Mesendoderm (in vitro differentiated cells): ENCODE measurements at regions not wholly inside any gene's neighbourhood (a gene's known extent, or its start where the extent isn't known, plus 50 kb on each side); places are given as distances from the start of the nearest gene placed in this dataset.
A peak's percentile ranks its signal among the peaks of the same experiment; 100 is the strongest.
"Not testable (repeated sequence)": the region's sequence is repeated elsewhere in the genome, so short reads cannot be mapped to it uniquely, and the experiment has no call there.

ENCODE experiments used
- DNase-seq: peaks from one replicate; pipeline ENCODE4 v3.0.0; 2013
- H2AK5ac ChIP-seq: 2 replicates; pipeline ENCODE4 v1.6.1; 2013; ENCODE audit warnings: low read length, inconsistent platforms
- H2BK120ac ChIP-seq: 2 replicates; pipeline ENCODE4 v1.6.1; 2013; ENCODE audit warnings: low read depth, mild to moderate bottlenecking, low read length, moderate library complexity, mixed read lengths
- H2BK15ac ChIP-seq: replicated peaks from 2 replicates; pipeline ENCODE4 v1.6.1; 2013; ENCODE audit warnings: low read depth, mild to moderate bottlenecking, moderate library complexity
- H2BK5ac ChIP-seq: 2 replicates; pipeline ENCODE4 v1.6.1; 2013; ENCODE audit warnings: low read length, inconsistent platforms
- H3K18ac ChIP-seq: 2 replicates; pipeline ENCODE4 v1.6.1; 2013; ENCODE audit warnings: mild to moderate bottlenecking, low read length, mixed read lengths
- H3K23ac ChIP-seq: one replicate; pipeline ENCODE4 v1.6.1; 2013; ENCODE audit warnings: low read length
- H3K27ac ChIP-seq: 2 replicates; pipeline ENCODE4 v1.5.1; 2013; ENCODE audit warnings: low read depth, mild to moderate bottlenecking, inconsistent platforms, low read length, moderate library complexity
- H3K27me3 ChIP-seq: 2 replicates; pipeline ENCODE4 v1.6.1; 2013; ENCODE audit warnings: low read length, control low read depth, mild to moderate bottlenecking, inconsistent platforms; ENCODE audit not compliant: insufficient read depth, poor library complexity
- H3K36me3 ChIP-seq: 2 replicates; pipeline ENCODE4 v1.6.1; 2013; ENCODE audit warnings: low read length, inconsistent platforms; ENCODE audit not compliant: control insufficient read depth, insufficient read depth
- H3K4ac ChIP-seq: one replicate; pipeline ENCODE4 v1.6.1; 2013; ENCODE audit warnings: low read depth, mild to moderate bottlenecking, low read length, moderate library complexity
- H3K4me1 ChIP-seq: 2 replicates; pipeline ENCODE4 v1.6.1; 2013; ENCODE audit warnings: low read depth, low read length, inconsistent platforms; ENCODE audit not compliant: control insufficient read depth
- H3K4me2 ChIP-seq: 2 replicates; pipeline ENCODE4 v1.6.1; 2013; ENCODE audit warnings: low read length
- H3K4me3 ChIP-seq: 2 replicates; pipeline ENCODE4 v1.5.1; 2013; ENCODE audit warnings: mild to moderate bottlenecking, low read length
- H3K56ac ChIP-seq: one replicate; pipeline ENCODE4 v1.6.1; 2013; ENCODE audit warnings: low read length
- H3K79me1 ChIP-seq: 2 replicates; pipeline ENCODE4 v1.6.1; 2013; ENCODE audit warnings: low read length, inconsistent platforms
- H3K79me2 ChIP-seq: 2 replicates; pipeline ENCODE4 v1.6.1; 2013; ENCODE audit warnings: mild to moderate bottlenecking, low read length; ENCODE audit not compliant: control insufficient read depth, insufficient read depth
- H3K9ac ChIP-seq: 2 replicates; pipeline ENCODE4 v1.6.1; 2013; ENCODE audit warnings: low read length, inconsistent platforms
- H4K5ac ChIP-seq: one replicate; pipeline ENCODE4 v1.6.1; 2013; ENCODE audit warnings: low read length
- H4K8ac ChIP-seq: one replicate; pipeline ENCODE4 v1.6.1; 2013; ENCODE audit warnings: low read depth, mild to moderate bottlenecking, control low read depth, low read length, moderate library complexity
- WGBS: extraction: QIAGEN DNeasy Blood & Tissue Kit; methylation state at CpG from one replicate; pipeline ENCODE4 v1.1.7; 2013; ENCODE audit warnings: low lambda C conversion rate, missing lambda C conversion rate; ENCODE audit not compliant: insufficient coverage; ENCODE audit errors: extremely low coverage; 5-methylcytosine and 5-hydroxymethylcytosine counted together

DNA sequence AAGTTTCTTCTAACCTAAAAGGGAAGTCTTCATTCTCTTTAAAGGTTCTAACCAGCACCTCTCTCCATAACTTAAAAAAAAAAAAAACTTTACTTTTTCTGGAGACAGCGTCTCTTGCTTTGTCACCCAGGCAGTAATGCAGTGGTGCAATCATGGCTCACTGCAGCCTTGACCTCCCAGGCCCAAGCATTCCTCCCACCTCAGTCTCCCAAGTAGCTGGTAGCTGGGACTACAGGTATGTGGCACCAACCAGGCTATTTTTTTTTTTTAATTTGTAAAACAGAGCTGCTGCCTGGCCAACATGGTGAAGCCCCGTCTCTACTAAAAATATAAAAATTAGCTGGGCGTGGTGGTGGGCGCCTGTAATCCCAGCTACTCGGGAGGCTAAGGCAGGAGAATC is 787.4 kb upstream of the ACO1 start:
- not testable (repeated sequence) for H4K5ac ChIP-seq, H3K79me1 ChIP-seq, H2BK15ac ChIP-seq, H3K4ac ChIP-seq, H3K27me3 ChIP-seq, H3K27ac ChIP-seq, H3K4me2 ChIP-seq, DNase-seq, H4K8ac ChIP-seq, H3K18ac ChIP-seq, H3K4me3 ChIP-seq, H2BK5ac ChIP-seq, H3K56ac ChIP-seq, H3K4me1 ChIP-seq, H2AK5ac ChIP-seq, H3K36me3 ChIP-seq, H3K23ac ChIP-seq, H2BK120ac ChIP-seq, H3K79me2 ChIP-seq, H3K9ac ChIP-seq
- WGBS = no CpG with 5 or more reads among the region's 5 CpGs

DNA sequence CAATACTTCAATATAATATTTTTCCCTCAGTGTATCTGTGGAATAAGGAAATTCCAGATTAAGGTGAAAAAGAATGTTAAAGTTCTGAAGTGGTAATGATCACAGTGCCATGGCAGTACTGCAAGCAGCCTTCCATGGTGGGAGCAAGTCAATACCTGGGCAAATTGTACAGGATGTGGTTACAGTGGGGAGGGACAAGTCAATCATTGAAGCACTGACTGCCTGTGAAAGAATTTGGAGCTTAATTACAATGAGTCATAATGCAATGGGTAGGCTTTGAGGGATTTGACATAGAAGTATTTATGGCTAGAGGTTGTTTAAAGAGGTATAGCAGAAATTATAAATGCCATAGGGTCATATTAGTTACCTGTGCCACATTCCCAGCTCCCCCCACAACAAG is 786.5 kb upstream of the ACO1 start:
- Histone ChIP-seq H2AK5ac (no peak overlapping the region), H3K4me3 (no peak overlapping the region), H3K56ac (no peak overlapping the region), H3K27me3 (no peaks in the 10 kb centered on the region), H3K27ac (no peak overlapping the region), H3K79me2 (no peaks in the 10 kb centered on the region), H3K36me3 (no peaks in the 10 kb centered on the region), H3K4me2 (no peak overlapping the region), H4K5ac (no peak overlapping the region), H2BK5ac (no peak overlapping the region), H3K23ac (no peak overlapping the region), H2BK120ac (no peak overlapping the region), H4K8ac (no peak overlapping the region), H3K18ac (no peak overlapping the region), H3K4ac (no peak overlapping the region), H3K9ac (no peak overlapping the region), H2BK15ac (no peak overlapping the region), H3K4me1 (no peaks in the 10 kb centered on the region), H3K79me1 (no peaks in the 10 kb centered on the region)
- peak; percentile 17 for DNase-seq

DNA sequence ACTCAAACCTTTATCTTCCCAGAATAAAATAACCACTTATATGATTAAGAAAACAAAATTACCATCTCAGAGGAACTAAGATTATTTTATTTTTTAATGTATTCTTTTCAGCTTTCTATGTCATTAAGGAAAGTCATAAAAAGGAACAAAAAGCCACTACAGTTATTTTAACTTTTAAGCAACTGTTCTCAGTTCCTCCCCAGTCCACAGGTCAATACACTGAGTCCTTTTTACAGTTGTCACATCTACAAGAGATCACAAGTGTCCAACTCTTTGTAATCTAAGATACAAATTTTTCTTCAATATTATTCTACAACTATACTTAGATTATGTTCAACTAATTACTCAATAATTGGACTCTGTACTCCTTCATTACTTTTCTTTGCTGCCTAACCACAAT is 782.8 kb upstream of the ACO1 start:
- Histone ChIP-seq H3K9ac (no peak overlapping the region), H3K18ac (no peak overlapping the region), H2AK5ac (no peak overlapping the region), H4K8ac (no peak overlapping the region), H3K27me3 (no peaks in the 10 kb centered on the region), H3K4ac (no peak overlapping the region), H4K5ac (no peak overlapping the region), H3K4me3 (no peak overlapping the region), H3K27ac (no peak overlapping the region), H2BK120ac (no peak overlapping the region), H3K79me2 (no peaks in the 10 kb centered on the region), H3K4me2 (no peak overlapping the region), H3K79me1 (no peaks in the 10 kb centered on the region), H3K56ac (no peak overlapping the region), H3K36me3 (no peaks in the 10 kb centered on the region), H3K23ac (no peak overlapping the region), H3K4me1 (no peaks in the 10 kb centered on the region), H2BK5ac (no peak overlapping the region), H2BK15ac (no peak overlapping the region)
- no peak for DNase-seq

DNA sequence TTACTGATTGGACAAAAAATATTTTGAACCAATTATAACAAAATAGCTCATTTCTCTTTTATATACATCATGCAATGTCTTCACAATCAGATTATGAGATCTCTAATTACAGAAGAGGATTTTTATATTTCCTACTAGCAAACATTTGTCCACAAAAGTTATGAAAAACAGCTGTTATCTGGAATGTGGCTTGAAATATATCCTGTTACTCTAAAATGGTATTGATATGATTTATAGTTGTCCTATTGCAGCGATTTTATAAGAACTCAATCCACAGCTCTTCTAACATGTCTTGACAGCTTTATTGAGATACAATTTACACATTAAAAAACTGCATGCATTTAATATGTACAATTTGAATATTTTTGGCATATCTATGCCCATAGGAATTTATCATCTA is 779.9 kb upstream of the ACO1 start:
- H3K9ac ChIP-seq = no peak overlapping the region
- H3K79me1 ChIP-seq = no peaks in the 10 kb centered on the region
- H3K79me2 ChIP-seq = no peaks in the 10 kb centered on the region
- H2BK120ac ChIP-seq = no peak overlapping the region
- DNase-seq = no peak
- H3K4ac ChIP-seq = no peak overlapping the region
- H3K4me1 ChIP-seq = no peaks in the 10 kb centered on the region
- H3K4me2 ChIP-seq = no peak overlapping the region
- WGBS = no CpG with 5 or more reads among the region's 1 CpG
- no peak overlapping the region for H2BK15ac ChIP-seq
- H3K36me3 ChIP-seq = no peaks in the 10 kb centered on the region
- no peak overlapping the region for H4K5ac ChIP-seq
- H3K18ac ChIP-seq = no peak overlapping the region
- H3K56ac ChIP-seq = no peak overlapping the region
- H2BK5ac ChIP-seq = no peak overlapping the region
- no peak overlapping the region for H3K23ac ChIP-seq
- no peaks in the 10 kb centered on the region for H3K27me3 ChIP-seq
- no peak overlapping the region for H3K4me3 ChIP-seq
- no peak overlapping the region for H2AK5ac ChIP-seq
- H4K8ac ChIP-seq = no peak overlapping the region
- no peak overlapping the region for H3K27ac ChIP-seq

DNA sequence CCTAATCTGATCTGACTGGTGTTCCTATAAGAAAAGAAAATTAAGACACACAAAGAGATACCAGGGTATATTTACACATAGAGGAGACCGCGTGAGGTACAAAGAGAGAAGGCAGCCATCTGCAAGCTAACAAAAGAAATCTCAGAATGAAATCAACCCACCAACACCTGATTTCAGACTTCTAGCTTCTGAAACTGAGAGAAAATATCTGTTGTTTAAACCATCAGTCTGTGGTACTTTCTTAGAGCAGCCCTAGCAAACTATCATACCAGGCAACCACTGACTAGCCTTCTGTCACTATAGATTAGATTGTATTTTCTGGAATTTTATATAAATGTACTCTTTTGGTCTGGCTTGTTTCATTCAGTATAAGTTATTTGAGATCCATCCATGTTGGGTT is 779.3 kb upstream of the ACO1 start:
- Histone ChIP-seq H3K36me3 (no peaks in the 10 kb centered on the region), H2BK15ac (no peak overlapping the region), H4K8ac (no peak overlapping the region), H3K4me1 (no peaks in the 10 kb centered on the region), H3K27ac (no peak overlapping the region), H4K5ac (no peak overlapping the region), H3K4me3 (no peak overlapping the region), H3K79me2 (no peaks in the 10 kb centered on the region), H3K79me1 (no peaks in the 10 kb centered on the region), H3K56ac (no peak overlapping the region), H2BK120ac (no peak overlapping the region), H3K18ac (no peak overlapping the region), H2BK5ac (no peak overlapping the region), H3K4me2 (no peak overlapping the region), H2AK5ac (no peak overlapping the region), H3K23ac (no peak overlapping the region), H3K27me3 (no peaks in the 10 kb centered on the region), H3K4ac (no peak overlapping the region), H3K9ac (no peak overlapping the region)
- no CpG with 5 or more reads among the region's 2 CpGs for WGBS
- DNase-seq = no peak

DNA sequence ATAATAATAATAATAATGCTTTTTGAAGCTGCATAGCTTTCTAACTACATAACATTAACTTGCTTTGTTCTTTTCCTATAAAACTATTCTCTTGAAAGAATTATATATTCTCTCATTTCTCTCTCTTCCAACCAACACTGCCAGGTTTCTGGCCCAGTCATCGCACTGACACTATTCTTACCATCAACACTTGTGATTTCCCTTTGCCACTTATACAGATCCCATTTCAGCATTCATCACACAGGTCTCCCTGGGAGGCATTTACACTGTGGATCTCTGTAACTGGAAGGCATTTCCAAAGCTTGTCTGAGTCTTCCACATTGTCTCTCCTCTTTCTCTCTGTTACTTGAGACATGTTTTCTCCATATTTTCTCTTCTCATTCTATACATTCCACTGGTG is 777.8 kb upstream of the ACO1 start:
- Histone ChIP-seq H3K79me1 (no peaks in the 10 kb centered on the region), H2BK120ac (no peak overlapping the region), H4K8ac (no peak overlapping the region), H2BK15ac (no peak overlapping the region), H3K36me3 (no peaks in the 10 kb centered on the region), H4K5ac (no peak overlapping the region), H3K27ac (no peak overlapping the region), H3K4ac (no peak overlapping the region), H3K9ac (no peak overlapping the region), H3K27me3 (no peaks in the 10 kb centered on the region), H2AK5ac (no peak overlapping the region), H2BK5ac (no peak overlapping the region), H3K23ac (no peak overlapping the region), H3K79me2 (no peaks in the 10 kb centered on the region), H3K4me3 (no peak overlapping the region), H3K4me1 (no peaks in the 10 kb centered on the region), H3K4me2 (no peak overlapping the region), H3K18ac (no peak overlapping the region), H3K56ac (no peak overlapping the region)
- WGBS = no CpG with 5 or more reads among the region's 1 CpG
- no peak for DNase-seq
